ENCODE measurements at regions not wholly inside any gene's neighbourhood (a gene's known extent, or its start where the extent isn't known, plus 50 kb on each side); places are given as distances from the start of the nearest gene placed in this dataset.

GRCh38 chr16:48997081-48997615, 284.5 kb downstream of the CBLN1 start:
- TF ChIP-seq CTCF (IDR thresholded peaks at IDR 0.05; ENCODE audit: poor library complexity): no peak
- TF ChIP-seq EZH2 (IDR thresholded peaks at IDR 0.05; ENCODE audit: borderline replicate concordance): no peak

Measured in hepatocyte (in vitro differentiated cells).